Lower leg skin (tissue), 4 donors: ENCODE measurements at regions not wholly inside any gene's neighbourhood (a gene's known extent, or its start where the extent isn't known, plus 50 kb on each side); places are given as distances from the start of the nearest gene placed in this dataset.

ENCODE experiments used
- DNase-seq, 2 donors: peaks; one replicate each; pipeline ENCODE4 v3.0.0-alpha.2; 2019; ENCODE audit warnings: low spot score in 2 of 2
- H3K4me3 ChIP-seq: fragments of 200-600 bp; sonication (generic); 2 replicates; pipeline ENCODE4 v1.5.1; 2017; ENCODE audit warnings: mild to moderate bottlenecking, low read depth; ENCODE audit not compliant: poor library complexity, severe bottlenecking
- CTCF ChIP-seq, 3 donors: fragments of 450-650 bp; IDR thresholded peaks; one replicate each; pipeline ENCODE4 v1.5.1; 2016; ENCODE audit warnings: antibody characterized with exemption in 3 of 3, mild to moderate bottlenecking in 3 of 3, moderate library complexity in 2 of 3
- POLR2A ChIP-seq, 2 donors: fragments of 450-650 bp; IDR thresholded peaks; one replicate each; pipeline ENCODE4 v1.6.1; 2016 to 2017; ENCODE audit warnings: antibody characterized with exemption in 2 of 2, mild to moderate bottlenecking in 1 of 2, moderate library complexity in 1 of 2
- WGBS, 2 donors: methylation state at CpG; one replicate each; pipeline ENCODE4 v1.1.5; 2018; 5-methylcytosine and 5-hydroxymethylcytosine counted together
- intact Hi-C: fragments of 100-400 bp; cut with DNase I; formaldehyde crosslinking; loops from one replicate; pipeline ENCODE4 v1.15.0; 2023; ENCODE audit warnings: low total_unique reads

- intact Hi-C loops = no loop called here
- WGBS, 2 donors = 54 to 65% methylated on average over 2 of the region's 2 CpGs
- no peak for TF ChIP-seq POLR2A (IDR thresholded peaks at IDR 0.05)
- TF ChIP-seq CTCF (IDR thresholded peaks at IDR 0.05) = no peak
- DNase-seq = no peak
- H3K4me3 ChIP-seq = no peak overlapping the region
Observed at GRCh38 chr5:167702014-167702413, 589.4 kb upstream of the WWC1 start.

- intact Hi-C loops = no loop called here
- H3K4me3 ChIP-seq = no peak overlapping the region
- 84 to 87% methylated on average over 3 of the region's 3 CpGs for WGBS, 2 donors
- TF ChIP-seq POLR2A (IDR thresholded peaks at IDR 0.05) (no peak), CTCF (IDR thresholded peaks at IDR 0.05) (no peak)
- DNase-seq = no peak
Observed at GRCh38 chr5:167708449-167708848, 583.0 kb upstream of the WWC1 start.

- 85 to 89% methylated on average over 4 of the region's 4 CpGs for WGBS, 2 donors
- TF ChIP-seq CTCF (IDR thresholded peaks at IDR 0.05) (no peak), POLR2A (IDR thresholded peaks at IDR 0.05) (no peak)
- DNase-seq = no peak
- no peak overlapping the region for H3K4me3 ChIP-seq
- intact Hi-C loops = no loop called here
Observed at GRCh38 chr5:167709625-167710024, 581.8 kb upstream of the WWC1 start.

GRCh38 chr5:167710444-167711073 lies 580.9 kb upstream of the WWC1 start:
- no peak for TF ChIP-seq POLR2A (IDR thresholded peaks at IDR 0.05)
- no peak for TF ChIP-seq CTCF (IDR thresholded peaks at IDR 0.05)
- no peak overlapping the region for H3K4me3 ChIP-seq
- intact Hi-C loops = no loop called here
- WGBS, 2 donors = 43 to 47% methylated on average over 3 of the region's 3 CpGs
- no peak for DNase-seq

GRCh38 chr5:167712986-167713585 lies 578.4 kb upstream of the WWC1 start:
- 61 to 65% methylated on average over 7 of the region's 7 CpGs for WGBS, 2 donors
- no peak overlapping the region for H3K4me3 ChIP-seq
- DNase-seq = no peak
- TF ChIP-seq POLR2A (IDR thresholded peaks at IDR 0.05) (no peak), CTCF (IDR thresholded peaks at IDR 0.05) (no peak)
- intact Hi-C loops = no loop called here

GRCh38 chr5:167713896-167714295 lies 577.5 kb upstream of the WWC1 start:
- no peak for TF ChIP-seq POLR2A (IDR thresholded peaks at IDR 0.05)
- no peak overlapping the region for H3K4me3 ChIP-seq
- intact Hi-C loops = no loop called here
- WGBS, 2 donors = 89 to 92% methylated on average over 1 of the region's 1 CpG
- DNase-seq = no peak
